ENCODE measurements at regions not wholly inside any gene's neighbourhood (a gene's known extent, or its start where the extent isn't known, plus 50 kb on each side); places are given as distances from the start of the nearest gene placed in this dataset.

DNA sequence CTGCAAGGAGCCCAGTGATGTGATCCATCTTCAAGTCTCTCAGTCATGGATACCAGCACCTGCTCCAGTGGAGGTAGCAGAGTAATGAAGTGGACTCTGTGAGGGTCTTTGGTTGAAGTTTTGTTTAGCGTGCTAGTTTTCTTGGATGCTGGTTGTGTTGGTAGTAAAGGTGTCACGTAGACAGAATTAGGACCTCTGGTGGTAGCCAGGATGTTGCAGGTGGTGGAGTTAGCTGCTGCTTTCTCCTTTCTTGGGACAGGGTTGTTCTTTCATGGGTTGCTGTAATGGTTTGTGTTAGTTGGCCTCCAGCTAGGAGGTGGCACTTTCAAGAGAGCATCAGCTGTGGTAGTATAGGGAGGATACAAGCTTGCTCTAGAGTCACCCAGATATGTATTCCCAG, 125.2 kb downstream of the ANXA2 start:
- Histone ChIP-seq H4K20me1 (ENCODE audit: insufficient read depth) (no peaks in the 10 kb centered on the region), H2AFZ (ENCODE audit: low read depth, low read length, poor library complexity, severe bottlenecking) (no peak overlapping the region), H3K4me1 (ENCODE audit: control insufficient read depth in 1 of 2, insufficient read depth in 2 of 2, low read length in 2 of 2) (no peaks in the 10 kb centered on the region), H3K4me2 (ENCODE audit: low read length) (no peak overlapping the region), H3K9me3 (ENCODE audit: control insufficient read depth in 1 of 2, insufficient read depth in 1 of 2, low read depth in 1 of 2, low read length in 2 of 2) (peaks cover 6 to 10% of the 10 kb centered on the region in 2 experiments; a peak in 3 of 4 replicates), H3K9ac (ENCODE audit: low read length) (no peak overlapping the region), H3K27me3 (ENCODE audit: insufficient read depth, low read length) (peaks cover 32% of the 10 kb centered on the region), H3K4me3 (replicated peaks in 1 of 2; ENCODE audit: low read depth in 1 of 2, low read length in 2 of 2) (no peak overlapping the region), H3K79me2 (ENCODE audit: insufficient read depth, low read length) (no peaks in the 10 kb centered on the region), H3K9me2 (ENCODE audit: insufficient read depth) (no peaks in the 10 kb centered on the region), H3K27ac (ENCODE audit: low read depth, low read length) (no peak overlapping the region), H3K36me3 (ENCODE audit: control insufficient read depth in 1 of 2, insufficient read depth in 2 of 2, low read length in 2 of 2) (no peaks in the 10 kb centered on the region)
- TF ChIP-seq CTCF (IDR thresholded peaks at IDR 0.05 in 2 of 3, conservative IDR thresholded peaks at IDR 0.05 in 1 of 3; ENCODE audit: borderline replicate concordance in 1 of 3, insufficient read depth in 1 of 3, low read depth in 2 of 3, low read length in 2 of 3), result peak in 2 of 3 experiments; percentile 26 to 40; a peak in 1 of 6 replicates
- TF ChIP-seq CEBPB (IDR thresholded peaks at IDR 0.05; ENCODE audit: low read depth), result no peak
- ChIA-PET CTCF (interaction anchor here (2.0 kb wide), 1 partner anchor 548 kb away, joined by 9 read pairs; no protein-coding TSS in a partner anchor), RAD21 (ENCODE audit: low non-redundant PET in 1 of 2, low total read pairs in 2 of 2, uncharacterized antibody in 2 of 2, unreplicated experiment in 2 of 2) (no interaction called here), POLR2A (no interaction called here)
- intact Hi-C loops (cut with micrococcal nuclease), result no loop called here
- no TSS peak for BruUV-seq (replicated peaks)
- ATAC-seq (no peak), DNase-seq (ENCODE audit: low read depth, low spot score) (no peak)

- Histone ChIP-seq H3K9me2 (ENCODE audit: insufficient read depth) (no peaks in the 10 kb centered on the region), H3K4me2 (ENCODE audit: low read length) (no peak overlapping the region), H3K36me3 (ENCODE audit: control insufficient read depth in 1 of 2, insufficient read depth in 2 of 2, low read length in 2 of 2) (no peaks in the 10 kb centered on the region), H3K9ac (ENCODE audit: low read length) (no peak overlapping the region), H3K9me3 (ENCODE audit: control insufficient read depth in 1 of 2, insufficient read depth in 1 of 2, low read depth in 1 of 2, low read length in 2 of 2) (peaks cover 6 to 10% of the 10 kb centered on the region in 2 experiments; a peak in 3 of 4 replicates), H3K27ac (ENCODE audit: low read depth, low read length) (no peak overlapping the region), H3K27me3 (ENCODE audit: insufficient read depth, low read length) (peaks cover 17% of the 10 kb centered on the region), H3K79me2 (ENCODE audit: insufficient read depth, low read length) (no peaks in the 10 kb centered on the region), H3K4me3 (replicated peaks in 1 of 2; ENCODE audit: low read depth in 1 of 2, low read length in 2 of 2) (no peak overlapping the region), H4K20me1 (ENCODE audit: insufficient read depth) (no peaks in the 10 kb centered on the region), H3K4me1 (ENCODE audit: control insufficient read depth in 1 of 2, insufficient read depth in 2 of 2, low read length in 2 of 2) (no peaks in the 10 kb centered on the region), H2AFZ (ENCODE audit: low read depth, low read length, poor library complexity, severe bottlenecking) (no peak overlapping the region)
- no TSS peak for BruUV-seq (replicated peaks)
- TF ChIP-seq, protein P1, sequence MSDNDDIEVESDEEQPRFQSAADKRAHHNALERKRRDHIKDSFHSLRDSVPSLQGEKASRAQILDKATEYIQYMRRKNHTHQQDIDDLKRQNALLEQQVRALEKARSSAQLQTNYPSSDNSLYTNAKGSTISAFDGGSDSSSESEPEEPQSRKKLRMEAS (IDR thresholded peaks at IDR 0.05), result no peak
- peak; percentile 46; the same call in 1 of the 2 replicates for TF ChIP-seq CBX3 (IDR thresholded peaks at IDR 0.05; ENCODE audit: low read depth)
- ATAC-seq (no peak), DNase-seq (ENCODE audit: low read depth, low spot score) (no peak)
- intact Hi-C loops (cut with micrococcal nuclease), result no loop called here
- ChIA-PET RAD21 (ENCODE audit: low non-redundant PET in 1 of 2, low total read pairs in 2 of 2, uncharacterized antibody in 2 of 2, unreplicated experiment in 2 of 2) (no interaction called here), CTCF (no interaction called here), POLR2A (no interaction called here)
Observed at GRCh38 chr15:60275624-60276023, 122.2 kb downstream of the ANXA2 start.

All from HCT116 (cell line).